OCI-LY1 (cell line): ENCODE measurements at regions not wholly inside any gene's neighbourhood (a gene's known extent, or its start where the extent isn't known, plus 50 kb on each side); places are given as distances from the start of the nearest gene placed in this dataset.

Experiments used
- H2AFZ ChIP-seq: fragments of 200-600 bp; sonication (generic), shearing (Covaris generic); 2 replicates; pipeline ENCODE4 v1.6.0; 2014; ENCODE audit warnings: antibody characterized with exemption, mild to moderate bottlenecking, low read length
- H3F3A ChIP-seq: fragments of 200-600 bp; sonication (generic), shearing (Covaris generic); 2 replicates; pipeline ENCODE4 v1.6.0; 2014; ENCODE audit warnings: mild to moderate bottlenecking, antibody characterized with exemption, low read length, moderate library complexity; ENCODE audit not compliant: insufficient read depth
- H3K27ac ChIP-seq: fragments of 200-600 bp; sonication (generic); 2 replicates; pipeline ENCODE4 v1.5.1; 2014; ENCODE audit warnings: low read length, mixed run types, mild to moderate bottlenecking, low read depth; ENCODE audit not compliant: poor library complexity, severe bottlenecking
- H3K27me3 ChIP-seq: fragments of 200-600 bp; sonication (generic); 2 replicates; pipeline ENCODE4 v1.6.0; 2014; ENCODE audit warnings: antibody characterized with exemption, mild to moderate bottlenecking, low read length, moderate library complexity; ENCODE audit not compliant: insufficient read depth
- H3K36me3 ChIP-seq: fragments of 200-600 bp; sonication (generic); 2 replicates; pipeline ENCODE4 v1.6.1; 2014; ENCODE audit warnings: mild to moderate bottlenecking, antibody characterized with exemption, low read length, moderate library complexity, mixed read lengths; ENCODE audit not compliant: insufficient read depth
- H3K4me1 ChIP-seq: fragments of 200-600 bp; sonication (generic); 2 replicates; pipeline ENCODE4 v1.5.1; 2014; ENCODE audit warnings: mild to moderate bottlenecking, low read length, moderate library complexity; ENCODE audit not compliant: insufficient read depth, severe bottlenecking
- H3K4me2 ChIP-seq: fragments of 200-600 bp; sonication (generic), shearing (Covaris generic); 2 replicates; pipeline ENCODE4 v1.6.1; 2014; ENCODE audit warnings: low read length
- H3K4me3 ChIP-seq: fragments of 200-600 bp; sonication (generic); 2 replicates; pipeline ENCODE4 v1.5.1; 2014; ENCODE audit warnings: low read length, low read depth, mild to moderate bottlenecking, mixed read lengths; ENCODE audit not compliant: poor library complexity, severe bottlenecking
- H3K79me2 ChIP-seq: fragments of 200-600 bp; shearing (Covaris generic); 2 replicates; pipeline ENCODE4 v1.6.1; 2016; ENCODE audit warnings: mixed run types, low read length, mixed read lengths; ENCODE audit not compliant: insufficient read depth
- H3K9ac ChIP-seq: fragments of 200-600 bp; sonication (generic), shearing (Covaris generic); 2 replicates; pipeline ENCODE4 v1.6.1; 2014; ENCODE audit warnings: mild to moderate bottlenecking, low read length, mixed read lengths
- H3K9me2 ChIP-seq: fragments of 200-600 bp; sonication (generic), shearing (Covaris generic); 2 replicates; pipeline ENCODE4 v1.6.1; 2014; ENCODE audit warnings: low read depth, mild to moderate bottlenecking, low read length, mixed read lengths
- H3K9me3 ChIP-seq: fragments of 200-600 bp; shearing (Covaris generic); 2 replicates; pipeline ENCODE4 v1.6.1; 2014; ENCODE audit warnings: low read length, mixed read lengths
- H4K20me1 ChIP-seq: fragments of 200-600 bp; sonication (generic), shearing (Covaris generic); 2 replicates; pipeline ENCODE4 v1.6.0; 2016; ENCODE audit warnings: mild to moderate bottlenecking, low read length; ENCODE audit not compliant: insufficient read depth
- EZH2 ChIP-seq: fragments of 200-600 bp; sonication (generic), shearing (Covaris generic); IDR thresholded peaks from 2 replicates; pipeline ENCODE4 v1.8.0; 2017; ENCODE audit warnings: borderline replicate concordance, mixed run types, mild to moderate bottlenecking, antibody characterized with exemption, low read length, moderate library complexity, mixed read lengths
- TF ChIP-seq, protein P1 (sequence below): fragments of 200-600 bp; sonication (generic), shearing (Covaris generic); IDR thresholded peaks from 2 replicates; pipeline ENCODE4 v1.5.1; 2017; ENCODE audit warnings: mild to moderate bottlenecking, antibody characterized with exemption, low read length, moderate library complexity, mixed read lengths

- no peaks in the 10 kb centered on the region for H3F3A ChIP-seq
- no peak overlapping the region for H3K9ac ChIP-seq
- no peak overlapping the region for H3K4me3 ChIP-seq
- TF ChIP-seq EZH2 = no peak
- TF ChIP-seq, protein P1, sequence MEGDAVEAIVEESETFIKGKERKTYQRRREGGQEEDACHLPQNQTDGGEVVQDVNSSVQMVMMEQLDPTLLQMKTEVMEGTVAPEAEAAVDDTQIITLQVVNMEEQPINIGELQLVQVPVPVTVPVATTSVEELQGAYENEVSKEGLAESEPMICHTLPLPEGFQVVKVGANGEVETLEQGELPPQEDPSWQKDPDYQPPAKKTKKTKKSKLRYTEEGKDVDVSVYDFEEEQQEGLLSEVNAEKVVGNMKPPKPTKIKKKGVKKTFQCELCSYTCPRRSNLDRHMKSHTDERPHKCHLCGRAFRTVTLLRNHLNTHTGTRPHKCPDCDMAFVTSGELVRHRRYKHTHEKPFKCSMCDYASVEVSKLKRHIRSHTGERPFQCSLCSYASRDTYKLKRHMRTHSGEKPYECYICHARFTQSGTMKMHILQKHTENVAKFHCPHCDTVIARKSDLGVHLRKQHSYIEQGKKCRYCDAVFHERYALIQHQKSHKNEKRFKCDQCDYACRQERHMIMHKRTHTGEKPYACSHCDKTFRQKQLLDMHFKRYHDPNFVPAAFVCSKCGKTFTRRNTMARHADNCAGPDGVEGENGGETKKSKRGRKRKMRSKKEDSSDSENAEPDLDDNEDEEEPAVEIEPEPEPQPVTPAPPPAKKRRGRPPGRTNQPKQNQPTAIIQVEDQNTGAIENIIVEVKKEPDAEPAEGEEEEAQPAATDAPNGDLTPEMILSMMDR = no peak
- H3K9me2 ChIP-seq = no peaks in the 10 kb centered on the region
- no peaks in the 10 kb centered on the region for H3K27me3 ChIP-seq
- H3K27ac ChIP-seq = no peak overlapping the region
- H3K79me2 ChIP-seq = no peaks in the 10 kb centered on the region
- no peak overlapping the region for H3K4me2 ChIP-seq
- H3K36me3 ChIP-seq = no peaks in the 10 kb centered on the region
- no peak overlapping the region for H2AFZ ChIP-seq
- no peaks in the 10 kb centered on the region for H4K20me1 ChIP-seq
- no peaks in the 10 kb centered on the region for H3K9me3 ChIP-seq
- H3K4me1 ChIP-seq = no peaks in the 10 kb centered on the region
Observed at GRCh38 chr3:1632128-1632527, 466.5 kb upstream of the CNTN4 start.

GRCh38 chr3:1661839-1662238 lies 436.8 kb upstream of the CNTN4 start:
- H3K27me3 ChIP-seq = no peaks in the 10 kb centered on the region
- H3K9ac ChIP-seq = no peak overlapping the region
- H3K4me2 ChIP-seq = no peak overlapping the region
- H3K36me3 ChIP-seq = no peaks in the 10 kb centered on the region
- H4K20me1 ChIP-seq = no peaks in the 10 kb centered on the region
- no peaks in the 10 kb centered on the region for H3K79me2 ChIP-seq
- H3K9me3 ChIP-seq = no peaks in the 10 kb centered on the region
- no peak for TF ChIP-seq EZH2
- TF ChIP-seq, protein P1 = no peak
- no peaks in the 10 kb centered on the region for H3K4me1 ChIP-seq
- no peak overlapping the region for H3K27ac ChIP-seq
- no peaks in the 10 kb centered on the region for H3F3A ChIP-seq
- no peak overlapping the region for H2AFZ ChIP-seq
- H3K4me3 ChIP-seq = no peak overlapping the region
- H3K9me2 ChIP-seq = no peaks in the 10 kb centered on the region

DNA sequence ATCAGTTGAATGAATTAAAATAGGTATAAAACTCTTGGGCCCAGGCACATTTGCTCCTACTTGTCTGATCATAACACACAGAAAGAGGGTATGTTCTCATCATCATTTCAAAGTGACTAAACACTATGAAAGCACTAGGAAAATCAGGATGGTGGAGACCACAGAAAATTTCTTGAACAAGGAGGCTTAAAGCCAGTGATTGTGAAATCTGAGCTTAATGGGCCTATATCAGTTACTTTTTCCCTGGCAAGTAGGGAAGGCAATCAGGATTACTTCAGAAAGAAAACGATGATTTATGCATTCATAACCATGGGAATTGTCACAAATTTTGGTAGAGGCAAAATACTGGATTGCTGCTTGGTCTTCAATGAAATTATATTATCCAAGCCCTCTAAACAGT lies 434.4 kb upstream of the CNTN4 start:
- Histone ChIP-seq H3K9me2 (no peaks in the 10 kb centered on the region), H3F3A (no peaks in the 10 kb centered on the region), H3K9ac (no peak overlapping the region), H3K4me2 (no peak overlapping the region), H3K9me3 (no peaks in the 10 kb centered on the region), H3K4me1 (no peaks in the 10 kb centered on the region), H3K27ac (no peak overlapping the region), H3K27me3 (no peaks in the 10 kb centered on the region), H2AFZ (no peak overlapping the region), H4K20me1 (no peaks in the 10 kb centered on the region), H3K36me3 (no peaks in the 10 kb centered on the region), H3K4me3 (no peak overlapping the region), H3K79me2 (no peaks in the 10 kb centered on the region)
- TF ChIP-seq, protein P1 = no peak
- TF ChIP-seq EZH2 = no peak
